ENCODE measurements at regions not wholly inside any gene's neighbourhood (a gene's known extent, or its start where the extent isn't known, plus 50 kb on each side); places are given as distances from the start of the nearest gene placed in this dataset.

DNA sequence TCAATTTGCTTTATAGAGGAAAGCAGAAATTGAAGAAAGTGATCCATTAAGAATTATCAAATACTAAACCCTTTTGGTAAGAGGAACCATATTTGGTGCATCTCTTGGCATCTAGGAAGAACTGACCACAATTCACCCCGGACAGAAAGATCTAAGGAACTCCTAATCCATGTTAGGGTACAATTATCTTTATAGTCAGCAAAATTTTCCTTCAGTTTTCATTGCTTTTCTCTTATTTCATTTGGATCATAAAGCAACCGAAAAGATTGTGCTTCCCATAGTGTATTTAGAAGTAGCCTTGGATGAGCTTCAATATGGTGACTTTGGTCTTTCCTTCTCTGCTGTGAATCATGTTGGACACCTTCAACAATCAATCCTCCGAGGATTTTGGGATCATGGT is 50.1 kb upstream of the IGFBP5 start:
- TF ChIP-seq, protein P1, sequence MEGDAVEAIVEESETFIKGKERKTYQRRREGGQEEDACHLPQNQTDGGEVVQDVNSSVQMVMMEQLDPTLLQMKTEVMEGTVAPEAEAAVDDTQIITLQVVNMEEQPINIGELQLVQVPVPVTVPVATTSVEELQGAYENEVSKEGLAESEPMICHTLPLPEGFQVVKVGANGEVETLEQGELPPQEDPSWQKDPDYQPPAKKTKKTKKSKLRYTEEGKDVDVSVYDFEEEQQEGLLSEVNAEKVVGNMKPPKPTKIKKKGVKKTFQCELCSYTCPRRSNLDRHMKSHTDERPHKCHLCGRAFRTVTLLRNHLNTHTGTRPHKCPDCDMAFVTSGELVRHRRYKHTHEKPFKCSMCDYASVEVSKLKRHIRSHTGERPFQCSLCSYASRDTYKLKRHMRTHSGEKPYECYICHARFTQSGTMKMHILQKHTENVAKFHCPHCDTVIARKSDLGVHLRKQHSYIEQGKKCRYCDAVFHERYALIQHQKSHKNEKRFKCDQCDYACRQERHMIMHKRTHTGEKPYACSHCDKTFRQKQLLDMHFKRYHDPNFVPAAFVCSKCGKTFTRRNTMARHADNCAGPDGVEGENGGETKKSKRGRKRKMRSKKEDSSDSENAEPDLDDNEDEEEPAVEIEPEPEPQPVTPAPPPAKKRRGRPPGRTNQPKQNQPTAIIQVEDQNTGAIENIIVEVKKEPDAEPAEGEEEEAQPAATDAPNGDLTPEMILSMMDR (IDR thresholded peaks at IDR 0.05; ENCODE audit: unreplicated experiment): no peak
- H3K4me1 Mint-ChIP-seq: peaks cover 5% of the 10 kb centered on the region
- H3K27ac Mint-ChIP-seq: no peak overlapping the region
- H3K27me3 Mint-ChIP-seq (ENCODE audit: low read depth): peaks cover 1% of the 10 kb centered on the region
- peaks cover 38% of the 10 kb centered on the region for H3K9me3 Mint-ChIP-seq
- H3K4me3 Mint-ChIP-seq: no peak overlapping the region
- no peak for DNase-seq (ENCODE audit: low spot score in 2 of 2, unreplicated experiment in 2 of 2)
- H3K36me3 Mint-ChIP-seq: peaks cover 2% of the 10 kb centered on the region
